Kidney (tissue), 13 donors: ENCODE measurements at regions not wholly inside any gene's neighbourhood (a gene's known extent, or its start where the extent isn't known, plus 50 kb on each side); places are given as distances from the start of the nearest gene placed in this dataset.

Experiments
- DNase-seq, 5 donors: peaks; one replicate each; pipeline ENCODE4 v3.0.0-alpha.2; 2013 to 2020
- FAIRE-seq: peaks from 2 replicates; lab custom pipeline; 2012; peaks lifted over from hg19 to GRCh38; lab: Jason Lieb, UNC
- H3K27ac ChIP-seq, 2 donors: one replicate each; pipeline ENCODE4 v1.7.0; 2013; ENCODE audit warnings: low read depth in 2 of 2, low read length in 2 of 2, inconsistent platforms in 1 of 2
- H3K27me3 ChIP-seq: one replicate; pipeline ENCODE4 v1.7.1; 2013; ENCODE audit warnings: low read length, inconsistent platforms; ENCODE audit not compliant: control insufficient read depth, insufficient read depth
- H3K36me3 ChIP-seq, 3 donors: one replicate each; pipeline versions ENCODE4 v1.7.0 to v1.7.1; 2013; ENCODE audit warnings: low read length in 3 of 3, control low read depth in 1 of 3, inconsistent platforms in 1 of 3; ENCODE audit not compliant: insufficient read depth in 3 of 3, control insufficient read depth in 2 of 3
- H3K4me1 ChIP-seq, 3 donors: one replicate each; pipeline versions ENCODE4 v1.7.0 to v1.7.1; 2013; ENCODE audit warnings: low read length in 3 of 3, inconsistent platforms in 1 of 3, low read depth in 1 of 3; ENCODE audit not compliant: control insufficient read depth in 2 of 3, insufficient read depth in 2 of 3
- H3K4me3 ChIP-seq, 3 donors: one replicate each; pipeline versions ENCODE4 v1.7.0 to v1.8.1; 2013; ENCODE audit warnings: low read length in 3 of 3, control low read depth in 1 of 3, inconsistent platforms in 1 of 3
- H3K9ac ChIP-seq, 3 donors: one replicate each; pipeline versions ENCODE4 v1.7.0 to v1.7.1; 2013; ENCODE audit warnings: low read length in 3 of 3, control low read depth in 1 of 3, inconsistent platforms in 1 of 3
- H3K9me3 ChIP-seq, 3 donors: one replicate each; pipeline versions ENCODE4 v1.7.0 to v1.7.1; 2013; ENCODE audit warnings: low read length in 3 of 3, control low read depth in 1 of 3, inconsistent platforms in 1 of 3; ENCODE audit not compliant: control insufficient read depth in 2 of 3, insufficient read depth in 1 of 3
- intact Hi-C: fragments of 100-400 bp; cut with DNase I; formaldehyde crosslinking; loops from one replicate; pipeline ENCODE4 v1.11.1; 2022
- TF ChIP-seq, protein P1 (sequence below): IDR thresholded peaks from 3 replicates; pipeline ENCODE4 v1.5.1; 2012; ENCODE audit warnings: mild to moderate bottlenecking, moderate library complexity, borderline replicate concordance; ENCODE audit not compliant: insufficient read depth; ENCODE audit errors: extremely low read depth
- donor health status: control.
- donor health status: control.
- donor health status: control.
- donor health status: control.
- donor health status: control.
- donor health status: DM: yes; HTN: yes; CAD: no.
- donor health status: Normal renal cell carcinoma (clear cell type).

DNA sequence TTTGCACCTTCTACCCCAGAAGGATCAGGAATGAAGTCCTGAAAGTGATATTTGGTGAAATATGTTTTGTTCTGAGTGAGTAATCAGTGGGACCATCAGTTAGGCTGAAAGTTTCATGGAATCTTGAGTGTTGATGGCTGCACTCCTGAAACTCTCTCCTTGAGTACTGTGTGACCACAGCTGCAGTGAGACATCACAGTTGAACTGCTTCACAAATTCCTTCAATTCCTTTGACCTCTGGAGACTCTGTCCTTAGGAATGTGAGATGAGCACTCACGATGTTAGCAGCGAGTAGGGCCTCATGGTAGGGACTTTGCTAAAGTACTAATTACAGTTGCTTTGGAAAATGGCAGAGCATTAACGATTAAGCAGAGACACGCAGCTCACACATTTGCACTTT is 142.9 kb upstream of the SLC4A4 start:
- intact Hi-C loops: no loop called here
- no peak overlapping the region for H3K9ac ChIP-seq
- TF ChIP-seq, protein P1, sequence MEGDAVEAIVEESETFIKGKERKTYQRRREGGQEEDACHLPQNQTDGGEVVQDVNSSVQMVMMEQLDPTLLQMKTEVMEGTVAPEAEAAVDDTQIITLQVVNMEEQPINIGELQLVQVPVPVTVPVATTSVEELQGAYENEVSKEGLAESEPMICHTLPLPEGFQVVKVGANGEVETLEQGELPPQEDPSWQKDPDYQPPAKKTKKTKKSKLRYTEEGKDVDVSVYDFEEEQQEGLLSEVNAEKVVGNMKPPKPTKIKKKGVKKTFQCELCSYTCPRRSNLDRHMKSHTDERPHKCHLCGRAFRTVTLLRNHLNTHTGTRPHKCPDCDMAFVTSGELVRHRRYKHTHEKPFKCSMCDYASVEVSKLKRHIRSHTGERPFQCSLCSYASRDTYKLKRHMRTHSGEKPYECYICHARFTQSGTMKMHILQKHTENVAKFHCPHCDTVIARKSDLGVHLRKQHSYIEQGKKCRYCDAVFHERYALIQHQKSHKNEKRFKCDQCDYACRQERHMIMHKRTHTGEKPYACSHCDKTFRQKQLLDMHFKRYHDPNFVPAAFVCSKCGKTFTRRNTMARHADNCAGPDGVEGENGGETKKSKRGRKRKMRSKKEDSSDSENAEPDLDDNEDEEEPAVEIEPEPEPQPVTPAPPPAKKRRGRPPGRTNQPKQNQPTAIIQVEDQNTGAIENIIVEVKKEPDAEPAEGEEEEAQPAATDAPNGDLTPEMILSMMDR: no peak
- peak in 1 of 5 donors; percentile 14 for DNase-seq
- H3K27me3 ChIP-seq: no peaks in the 10 kb centered on the region
- no peaks in the 10 kb centered on the region for H3K36me3 ChIP-seq
- no peaks in the 10 kb centered on the region for H3K4me1 ChIP-seq
- no peaks in the 10 kb centered on the region for H3K9me3 ChIP-seq
- no peak overlapping the region for H3K27ac ChIP-seq
- FAIRE-seq: no peak
- no peak overlapping the region for H3K4me3 ChIP-seq

DNA sequence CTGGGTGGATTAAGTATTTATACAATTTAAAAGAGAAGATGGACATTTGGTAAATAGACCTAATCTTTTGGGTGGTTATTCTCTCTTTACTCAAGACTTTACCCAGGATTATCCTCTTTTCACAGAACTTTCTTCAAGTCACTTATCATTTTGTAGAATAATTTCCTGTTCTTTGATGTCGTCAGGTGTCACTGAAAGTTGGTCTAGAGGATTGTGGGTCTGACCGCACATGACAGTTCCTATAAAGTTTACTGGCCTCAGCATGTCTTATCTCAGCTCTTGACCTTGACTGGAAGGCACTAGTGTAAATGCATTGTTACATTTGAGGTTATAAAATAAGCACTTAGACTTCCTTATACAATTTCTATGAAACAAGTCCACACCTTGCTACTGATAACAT is 139.9 kb upstream of the SLC4A4 start:
- no peaks in the 10 kb centered on the region for H3K9me3 ChIP-seq
- FAIRE-seq: no peak
- H3K27ac ChIP-seq: no peak overlapping the region
- H3K4me1 ChIP-seq: no peaks in the 10 kb centered on the region
- intact Hi-C loops: no loop called here
- TF ChIP-seq, protein P1: no peak
- no peak overlapping the region for H3K4me3 ChIP-seq
- DNase-seq: no peak
- H3K9ac ChIP-seq: no peak overlapping the region
- H3K27me3 ChIP-seq: no peaks in the 10 kb centered on the region
- H3K36me3 ChIP-seq: no peaks in the 10 kb centered on the region

DNA sequence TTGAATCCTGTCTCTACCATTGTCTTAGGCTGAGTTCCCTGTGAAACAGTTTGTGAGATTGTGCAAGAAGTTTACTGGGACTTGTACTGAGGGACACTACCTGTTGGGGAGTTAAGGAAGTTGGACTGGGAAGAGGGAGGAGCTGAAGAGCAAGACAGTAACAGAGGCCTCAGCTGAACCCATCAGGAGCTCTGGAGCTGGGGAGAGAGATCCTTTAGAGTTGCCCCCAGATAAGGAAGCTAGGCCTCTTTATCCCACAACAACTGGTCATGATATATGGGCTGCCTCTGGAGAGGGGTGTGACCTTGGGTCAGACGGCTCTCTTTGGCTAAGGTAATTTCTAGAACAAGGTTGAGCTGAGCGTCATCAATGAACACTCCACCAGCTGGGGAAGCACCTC is 137.8 kb upstream of the SLC4A4 start:
- no peaks in the 10 kb centered on the region for H3K36me3 ChIP-seq
- H3K27ac ChIP-seq: no peak overlapping the region
- DNase-seq: no peak
- no peaks in the 10 kb centered on the region for H3K4me1 ChIP-seq
- intact Hi-C loops: no loop called here
- no peak for FAIRE-seq
- TF ChIP-seq, protein P1: no peak
- H3K4me3 ChIP-seq: no peak overlapping the region
- H3K9me3 ChIP-seq: no peaks in the 10 kb centered on the region
- H3K9ac ChIP-seq: no peak overlapping the region
- no peaks in the 10 kb centered on the region for H3K27me3 ChIP-seq

DNA sequence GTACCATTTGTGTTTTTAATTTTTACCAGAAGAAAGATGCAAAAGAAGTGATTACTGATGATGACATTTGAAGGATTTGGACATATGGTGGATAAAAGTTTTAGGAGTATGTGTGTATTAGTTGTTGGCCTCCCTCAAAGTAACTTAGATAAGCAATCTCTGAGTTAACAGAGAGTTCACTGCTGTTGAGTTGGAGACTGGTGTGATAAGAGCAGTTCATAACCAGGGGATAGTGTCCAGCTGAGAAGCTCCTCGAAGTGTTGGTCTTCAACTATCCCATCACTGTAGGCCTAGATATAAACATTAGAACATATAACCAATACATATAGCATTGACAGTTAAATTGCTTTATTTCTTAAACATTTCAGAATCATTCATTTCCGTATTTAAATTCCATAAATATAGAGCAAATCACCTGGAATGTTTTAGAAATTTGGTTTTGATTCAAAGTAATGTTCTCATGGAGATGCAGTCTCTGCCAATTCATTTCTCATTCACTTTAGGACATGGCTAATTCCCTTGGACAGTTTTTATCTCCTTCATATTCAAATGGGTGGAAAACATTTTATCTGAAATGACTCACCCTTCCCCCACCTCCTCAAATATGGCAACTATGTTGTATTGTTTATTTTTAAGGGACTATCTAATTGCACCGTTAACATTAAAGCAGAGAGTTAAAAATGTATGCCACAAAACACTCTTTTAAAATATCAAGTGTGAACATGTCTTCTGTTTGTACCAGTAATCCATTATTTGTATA is 136.8 kb upstream of the SLC4A4 start:
- FAIRE-seq (no peak), DNase-seq (no peak)
- H3K9ac ChIP-seq: no peak overlapping the region
- intact Hi-C loops: no loop called here
- H3K27me3 ChIP-seq: no peaks in the 10 kb centered on the region
- H3K36me3 ChIP-seq: no peaks in the 10 kb centered on the region
- H3K4me3 ChIP-seq: no peak overlapping the region
- no peak overlapping the region for H3K27ac ChIP-seq
- no peaks in the 10 kb centered on the region for H3K4me1 ChIP-seq
- H3K9me3 ChIP-seq: no peaks in the 10 kb centered on the region
- TF ChIP-seq, protein P1: no peak
